Thoracic aorta (tissue), 2 donors: ENCODE measurements at regions not wholly inside any gene's neighbourhood (a gene's known extent, or its start where the extent isn't known, plus 50 kb on each side); places are given as distances from the start of the nearest gene placed in this dataset.

Experiments
- ATAC-seq: fragments of 150-250 bp; one replicate; pipeline ENCODE4 v1.8.0; 2017; ENCODE audit warnings: low read depth; ENCODE audit not compliant: insufficient number of reproducible peaks, low FRiP score
- DNase-seq: peaks from one replicate; pipeline ENCODE4 v3.0.0-alpha.2; 2020; ENCODE audit warnings: low spot score
- H3K27ac ChIP-seq, 2 donors: fragments of 200-600 bp; sonication (generic); 1 replicate in 1 of 2; 2 replicates in 1 of 2; pipeline ENCODE4 v1.5.1; 2016; ENCODE audit warnings: mild to moderate bottlenecking in 2 of 2, moderate library complexity in 2 of 2
- H3K27me3 ChIP-seq: fragments of 200-600 bp; sonication (generic); replicated peaks from 2 replicates; pipeline ENCODE4 v1.6.0; 2016; ENCODE audit warnings: mild to moderate bottlenecking; ENCODE audit not compliant: insufficient read depth
- H3K36me3 ChIP-seq: fragments of 200-600 bp; sonication (generic); one replicate; pipeline ENCODE4 v1.5.1; 2016
- H3K4me1 ChIP-seq, 2 donors: fragments of 200-600 bp; sonication (generic); 1 replicate in 1 of 2; 2 replicates in 1 of 2; pipeline versions ENCODE4 v1.5.1 to v1.6.0; 2016; ENCODE audit warnings: low read depth in 2 of 2, mild to moderate bottlenecking in 1 of 2; ENCODE audit not compliant: control insufficient read depth in 1 of 2
- H3K4me3 ChIP-seq: fragments of 200-600 bp; sonication (generic); 2 replicates; pipeline ENCODE4 v1.5.1; 2016; ENCODE audit warnings: mild to moderate bottlenecking
- H3K9me3 ChIP-seq: fragments of 200-600 bp; sonication (generic); 2 replicates; pipeline ENCODE4 v1.5.1; 2016
- CTCF ChIP-seq: fragments of 200-600 bp; sonication (generic); IDR thresholded peaks from one replicate; pipeline ENCODE4 v1.5.1; 2019; ENCODE audit warnings: antibody characterized with exemption

- no peak overlapping the region for H3K4me3 ChIP-seq
- H3K27ac ChIP-seq, result no peak overlapping the region
- H3K9me3 ChIP-seq, result no peaks in the 10 kb centered on the region
- DNase-seq (no peak), ATAC-seq (no peak)
- no peaks in the 10 kb centered on the region for H3K27me3 ChIP-seq
- no peaks in the 10 kb centered on the region for H3K4me1 ChIP-seq
- TF ChIP-seq CTCF, result no peak
- no peaks in the 10 kb centered on the region for H3K36me3 ChIP-seq
Measured at GRCh38 chr5:82820961-82821845, 256.0 kb downstream of the TMEM167A start.

- H3K4me1 ChIP-seq, result no peaks in the 10 kb centered on the region
- ATAC-seq (no peak), DNase-seq (no peak)
- no peaks in the 10 kb centered on the region for H3K27me3 ChIP-seq
- H3K36me3 ChIP-seq, result no peaks in the 10 kb centered on the region
- no peak overlapping the region for H3K27ac ChIP-seq
- no peak for TF ChIP-seq CTCF
- H3K4me3 ChIP-seq, result no peak overlapping the region
- H3K9me3 ChIP-seq, result no peaks in the 10 kb centered on the region
Measured at GRCh38 chr5:82820188-82820587, 257.0 kb downstream of the TMEM167A start.

GRCh38 chr5:82817897-82818676 lies 259.1 kb downstream of the TMEM167A start:
- ATAC-seq (no peak), DNase-seq (no peak)
- no peak for TF ChIP-seq CTCF

GRCh38 chr5:82816926-82817325 lies 260.3 kb downstream of the TMEM167A start:
- ATAC-seq (no peak), DNase-seq (no peak)
- Histone ChIP-seq H3K27me3 (no peaks in the 10 kb centered on the region), H3K27ac (no peak overlapping the region), H3K4me1 (no peaks in the 10 kb centered on the region), H3K36me3 (no peaks in the 10 kb centered on the region), H3K4me3 (no peak overlapping the region), H3K9me3 (no peaks in the 10 kb centered on the region)
- no peak for TF ChIP-seq CTCF

More at GRCh38 chr5:82817897-82818676, 259.1 kb downstream of the TMEM167A start:
- Histone ChIP-seq H3K36me3 (no peaks in the 10 kb centered on the region), H3K27ac (no peak overlapping the region), H3K9me3 (no peaks in the 10 kb centered on the region), H3K4me3 (no peak overlapping the region), H3K27me3 (no peaks in the 10 kb centered on the region), H3K4me1 (no peaks in the 10 kb centered on the region)

- Histone ChIP-seq H3K4me1 (no peaks in the 10 kb centered on the region), H3K9me3 (no peaks in the 10 kb centered on the region), H3K4me3 (no peak overlapping the region), H3K27me3 (no peaks in the 10 kb centered on the region), H3K36me3 (no peaks in the 10 kb centered on the region), H3K27ac (no peak overlapping the region)
- no peak for DNase-seq
- no peak for TF ChIP-seq CTCF
- ATAC-seq, result no peak
Measured at GRCh38 chr5:82815871-82816270, 261.3 kb downstream of the TMEM167A start.
